Activated B cell treated with CpG ODN at 0.5 μM for 24 hours (primary cell): ENCODE measurements at regions not wholly inside any gene's neighbourhood (a gene's known extent, or its start where the extent isn't known, plus 50 kb on each side); places are given as distances from the start of the nearest gene placed in this dataset.

Source experiments
- ATAC-seq: fragments of 200-7000 bp; cut with Tn5 transposase; one replicate; pipeline ENCODE4 v1.10.0; 2021; ENCODE audit warnings: low read depth, mild to moderate bottlenecking, moderate library complexity
- CTCF ChIA-PET: fragments of 350-600 bp; sonication (Branson Sonifier 250); formaldehyde crosslinking; loops from one replicate; lab custom pipeline; 2021; ENCODE audit warnings: antibody characterized with exemption; lab: Charles Lee
- POLR2A ChIA-PET: fragments of 350-600 bp; sonication (Branson Sonifier 250); formaldehyde crosslinking; loops from one replicate; lab custom pipeline; 2021; ENCODE audit warnings: antibody characterized with exemption; lab: Charles Lee
- DNase-seq: peaks from one replicate; pipeline ENCODE4 v3.0.0; 2022
- H3K27ac Mint-ChIP-seq: one replicate; pipeline ENCODE4 v1.8.0; 2020; ENCODE audit warnings: mixed read lengths
- H3K27me3 Mint-ChIP-seq: one replicate; pipeline ENCODE4 v1.8.0; 2021; ENCODE audit warnings: mixed read lengths
- H3K36me3 Mint-ChIP-seq: one replicate; pipeline ENCODE4 v1.8.0; 2021; ENCODE audit warnings: low read depth, mixed read lengths
- H3K4me1 Mint-ChIP-seq: one replicate; pipeline ENCODE4 v1.8.0; 2021; ENCODE audit warnings: mixed read lengths
- H3K4me3 Mint-ChIP-seq: one replicate; pipeline ENCODE4 v1.8.0; 2020; ENCODE audit warnings: mild to moderate bottlenecking, mixed read lengths
- H3K9me3 Mint-ChIP-seq: one replicate; pipeline ENCODE4 v1.8.0; 2020; ENCODE audit warnings: mixed read lengths
- CTCF ChIP-seq: fragments of 200-600 bp; IDR thresholded peaks from one replicate; pipeline ENCODE4 v1.8.0; 2022; ENCODE audit warnings: antibody characterized with exemption, mild to moderate bottlenecking
- intact Hi-C: fragments of 100-400 bp; cut with micrococcal nuclease; formaldehyde crosslinking; loops from one replicate; pipeline ENCODE4 v1.15.1; 2024

- no peak for DNase-seq
- Mint-ChIP-seq H3K36me3 (no peaks in the 10 kb centered on the region), H3K4me1 (no peaks in the 10 kb centered on the region), H3K27ac (no peak overlapping the region), H3K27me3 (no peaks in the 10 kb centered on the region), H3K4me3 (no peak overlapping the region), H3K9me3 (no peaks in the 10 kb centered on the region)
- no peak for TF ChIP-seq CTCF
- CTCF ChIA-PET: no interaction called here
- intact Hi-C loops: no loop called here
- ATAC-seq: no peak
- POLR2A ChIA-PET: no interaction called here
Observed at GRCh38 chr6:8953310-8953709, 518.0 kb upstream of the SLC35B3 start.

DNA sequence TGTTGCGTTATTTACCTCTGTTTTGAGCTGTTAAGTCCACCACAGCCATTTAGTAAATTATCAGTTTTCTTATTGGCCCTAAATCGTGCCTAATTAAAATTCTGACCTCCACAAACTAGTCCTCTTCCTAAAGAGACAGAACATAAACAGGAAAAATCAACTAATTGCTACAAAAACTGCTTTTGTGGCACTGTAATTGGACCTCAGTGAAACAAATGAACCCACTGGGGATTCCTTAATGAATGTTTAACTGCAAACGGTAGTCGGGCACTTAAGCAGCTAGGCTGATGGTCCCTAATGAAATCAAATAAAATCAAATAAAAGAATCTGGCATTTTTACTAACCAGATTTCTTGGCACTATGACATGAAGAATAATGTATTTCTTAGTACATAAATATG, 513.4 kb upstream of the SLC35B3 start:
- POLR2A ChIA-PET: no interaction called here
- no peaks in the 10 kb centered on the region for H3K27me3 Mint-ChIP-seq
- H3K4me3 Mint-ChIP-seq: no peak overlapping the region
- TF ChIP-seq CTCF: no peak
- no peaks in the 10 kb centered on the region for H3K4me1 Mint-ChIP-seq
- intact Hi-C loops: no loop called here
- CTCF ChIA-PET: no interaction called here
- H3K9me3 Mint-ChIP-seq: no peaks in the 10 kb centered on the region
- ATAC-seq (no peak), DNase-seq (no peak)
- H3K27ac Mint-ChIP-seq: no peak overlapping the region
- H3K36me3 Mint-ChIP-seq: no peaks in the 10 kb centered on the region

GRCh38 chr6:8947900-8948299, 512.6 kb upstream of the SLC35B3 start:
- no peak overlapping the region for H3K27ac Mint-ChIP-seq
- no peak for ATAC-seq
- ChIA-PET CTCF (no interaction called here), POLR2A (no interaction called here)
- H3K36me3 Mint-ChIP-seq: no peaks in the 10 kb centered on the region
- no peak for TF ChIP-seq CTCF
- H3K9me3 Mint-ChIP-seq: no peaks in the 10 kb centered on the region
- intact Hi-C loops: no loop called here
- H3K27me3 Mint-ChIP-seq: no peaks in the 10 kb centered on the region
- DNase-seq: no peak
- no peak overlapping the region for H3K4me3 Mint-ChIP-seq
- no peaks in the 10 kb centered on the region for H3K4me1 Mint-ChIP-seq

- no peak overlapping the region for H3K27ac Mint-ChIP-seq
- TF ChIP-seq CTCF: no peak
- H3K4me3 Mint-ChIP-seq: no peak overlapping the region
- no peaks in the 10 kb centered on the region for H3K4me1 Mint-ChIP-seq
- no peaks in the 10 kb centered on the region for H3K27me3 Mint-ChIP-seq
- ChIA-PET CTCF (no interaction called here), POLR2A (no interaction called here)
- intact Hi-C loops: no loop called here
- no peaks in the 10 kb centered on the region for H3K9me3 Mint-ChIP-seq
- ATAC-seq (no peak), DNase-seq (no peak)
- no peaks in the 10 kb centered on the region for H3K36me3 Mint-ChIP-seq
Observed at GRCh38 chr6:8944548-8944947, 509.2 kb upstream of the SLC35B3 start.

DNA sequence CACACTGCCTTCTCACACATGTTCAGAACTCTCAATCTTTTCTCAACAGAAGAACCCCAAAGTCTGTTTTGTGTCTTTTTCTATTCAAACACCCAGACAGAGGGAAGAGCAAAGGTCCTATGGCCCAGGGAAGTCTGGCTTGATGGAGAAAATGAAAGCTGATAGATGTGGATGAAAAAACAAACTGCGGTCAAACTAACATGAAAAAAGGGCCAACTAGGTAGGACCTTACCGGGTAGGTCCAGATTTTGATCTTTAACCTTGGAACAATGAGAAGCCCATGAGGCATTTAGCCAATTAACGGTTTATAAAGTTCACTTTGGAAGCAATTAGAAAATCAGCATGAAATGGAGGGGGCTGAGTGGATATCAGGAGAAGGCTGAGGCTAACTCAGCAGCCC, 507.7 kb upstream of the SLC35B3 start:
- intact Hi-C loops: no loop called here
- DNase-seq: no peak
- no peak overlapping the region for H3K4me3 Mint-ChIP-seq
- H3K9me3 Mint-ChIP-seq: no peaks in the 10 kb centered on the region
- no peak overlapping the region for H3K27ac Mint-ChIP-seq
- ATAC-seq: no peak
- TF ChIP-seq CTCF: no peak
- no peaks in the 10 kb centered on the region for H3K27me3 Mint-ChIP-seq
- ChIA-PET POLR2A (no interaction called here), CTCF (no interaction called here)
- H3K4me1 Mint-ChIP-seq: no peaks in the 10 kb centered on the region
- H3K36me3 Mint-ChIP-seq: no peaks in the 10 kb centered on the region
